Peyer's patch (tissue), 4 donors: ENCODE measurements at regions not wholly inside any gene's neighbourhood (a gene's known extent, or its start where the extent isn't known, plus 50 kb on each side); places are given as distances from the start of the nearest gene placed in this dataset.

Experiments
- POLR2A ChIP-seq, 2 donors: fragments of 450-650 bp; IDR thresholded peaks; one replicate each; pipeline ENCODE4 v1.5.1; 2017; ENCODE audit warnings: antibody characterized with exemption in 2 of 2, mild to moderate bottlenecking in 2 of 2, moderate library complexity in 2 of 2
- TF ChIP-seq, protein P1 (sequence below), 6 experiments: fragments of 450-650 bp in 4 of 6; fragments of 200-600 bp in 2 of 6; sonication (generic) in 1 of 6; IDR thresholded peaks; one replicate each; pipeline ENCODE4 v1.5.1; 2017 to 2019; ENCODE audit warnings: antibody characterized with exemption in 6 of 6, mild to moderate bottlenecking in 3 of 6, moderate library complexity in 1 of 6

DNA sequence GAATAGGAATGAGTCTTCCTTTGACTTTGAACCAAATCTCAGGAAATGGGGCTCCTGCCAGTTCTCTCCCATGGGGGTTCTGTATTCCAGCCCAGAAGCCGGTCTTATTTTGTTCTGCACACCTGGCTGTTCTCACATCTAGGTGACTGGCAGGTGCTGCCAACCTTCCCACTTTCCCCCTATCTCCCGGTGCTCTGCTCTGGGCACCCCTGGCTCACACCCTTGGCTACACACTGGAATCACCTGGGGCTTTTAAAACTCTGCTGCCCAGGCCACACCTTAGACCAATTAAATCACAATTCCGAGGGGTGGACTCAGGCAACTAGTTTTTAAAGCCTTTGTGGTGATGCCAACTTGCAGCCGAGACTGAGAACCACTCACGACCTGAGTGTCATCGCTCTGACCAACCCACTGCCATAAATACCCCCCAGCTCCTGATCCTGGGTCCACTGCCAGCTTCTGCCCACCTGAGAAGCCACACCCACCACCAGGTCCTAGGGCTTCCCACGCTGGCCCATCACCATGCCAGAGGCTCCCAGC, 69.2 kb downstream of the KCNF1 start:
- no peak for TF ChIP-seq POLR2A (IDR thresholded peaks at IDR 0.05)
- TF ChIP-seq, protein P1, sequence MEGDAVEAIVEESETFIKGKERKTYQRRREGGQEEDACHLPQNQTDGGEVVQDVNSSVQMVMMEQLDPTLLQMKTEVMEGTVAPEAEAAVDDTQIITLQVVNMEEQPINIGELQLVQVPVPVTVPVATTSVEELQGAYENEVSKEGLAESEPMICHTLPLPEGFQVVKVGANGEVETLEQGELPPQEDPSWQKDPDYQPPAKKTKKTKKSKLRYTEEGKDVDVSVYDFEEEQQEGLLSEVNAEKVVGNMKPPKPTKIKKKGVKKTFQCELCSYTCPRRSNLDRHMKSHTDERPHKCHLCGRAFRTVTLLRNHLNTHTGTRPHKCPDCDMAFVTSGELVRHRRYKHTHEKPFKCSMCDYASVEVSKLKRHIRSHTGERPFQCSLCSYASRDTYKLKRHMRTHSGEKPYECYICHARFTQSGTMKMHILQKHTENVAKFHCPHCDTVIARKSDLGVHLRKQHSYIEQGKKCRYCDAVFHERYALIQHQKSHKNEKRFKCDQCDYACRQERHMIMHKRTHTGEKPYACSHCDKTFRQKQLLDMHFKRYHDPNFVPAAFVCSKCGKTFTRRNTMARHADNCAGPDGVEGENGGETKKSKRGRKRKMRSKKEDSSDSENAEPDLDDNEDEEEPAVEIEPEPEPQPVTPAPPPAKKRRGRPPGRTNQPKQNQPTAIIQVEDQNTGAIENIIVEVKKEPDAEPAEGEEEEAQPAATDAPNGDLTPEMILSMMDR (IDR thresholded peaks at IDR 0.05), result no peak
